Epithelial cell of prostate (primary cell): ENCODE measurements at regions not wholly inside any gene's neighbourhood (a gene's known extent, or its start where the extent isn't known, plus 50 kb on each side); places are given as distances from the start of the nearest gene placed in this dataset.
"Not testable (repeated sequence)": the region's sequence is repeated elsewhere in the genome, so short reads cannot be mapped to it uniquely, and the experiment has no call there.

Experiments used
- DNase-seq: peaks from one replicate; pipeline ENCODE4 v3.0.0-alpha.2; 2011; ENCODE audit warnings: low read depth, low spot score
- H3K27ac ChIP-seq: fragments of 450-650 bp; 2 replicates; pipeline ENCODE4 v1.5.1; 2017; ENCODE audit warnings: mild to moderate bottlenecking

- no peak overlapping the region for H3K27ac ChIP-seq
- DNase-seq = no peak
Observed at GRCh38 chr1:184889902-184890301, 84.4 kb downstream of the NIBAN1 start.

- H3K27ac ChIP-seq = no peak overlapping the region
- DNase-seq = no peak
Observed at GRCh38 chr1:184889166-184889565, 85.1 kb downstream of the NIBAN1 start.

- H3K27ac ChIP-seq = no peak overlapping the region
- no peak for DNase-seq
Observed at GRCh38 chr1:184888505-184888904, 85.8 kb downstream of the NIBAN1 start.

DNA sequence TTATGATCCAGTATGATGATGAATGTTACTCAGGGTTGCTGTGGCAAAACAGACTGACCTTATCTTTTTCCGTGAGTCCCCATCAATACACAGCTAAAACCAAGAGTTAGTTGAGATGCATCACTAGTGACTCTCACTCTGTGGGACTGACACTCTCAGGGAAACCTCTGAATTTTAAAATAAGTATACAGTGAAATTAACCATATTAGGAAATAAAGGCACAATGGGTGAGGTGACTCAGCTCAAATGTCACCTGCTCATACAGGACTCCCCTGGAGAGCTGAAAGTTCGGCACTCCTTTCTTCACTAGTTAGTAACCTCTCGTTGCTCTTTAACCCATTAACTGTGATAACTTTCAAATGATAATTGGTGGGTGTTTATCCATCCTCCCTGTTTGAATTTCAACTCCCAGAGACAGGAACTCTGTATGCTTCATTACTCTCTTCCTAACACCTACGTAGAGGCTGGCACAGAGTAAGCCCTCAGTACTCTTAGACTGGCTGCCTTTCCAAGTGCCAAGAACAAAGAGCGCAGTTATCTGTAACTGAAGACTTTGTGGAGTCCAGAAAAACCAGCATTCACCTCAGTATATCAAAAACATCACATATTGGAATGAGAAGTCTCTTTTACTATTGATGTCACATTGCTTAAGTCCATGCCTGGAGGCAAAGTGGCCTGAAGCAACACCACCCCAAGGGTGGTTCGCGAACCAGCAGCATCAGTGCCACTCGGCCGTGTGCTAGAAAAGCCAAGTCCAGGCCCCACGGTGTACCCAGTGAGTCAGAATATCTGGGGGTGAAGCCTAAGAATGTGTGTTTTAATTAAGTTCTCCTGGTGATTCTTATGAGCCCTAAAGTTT is 91.1 kb downstream of the NIBAN1 start:
- no peak for DNase-seq
- H3K27ac ChIP-seq = no peak overlapping the region

- H3K27ac ChIP-seq = no peak overlapping the region
- DNase-seq = no peak
Observed at GRCh38 chr1:184881941-184882913, 92.1 kb downstream of the NIBAN1 start.

- no peak for DNase-seq
- H3K27ac ChIP-seq = no peak overlapping the region
Observed at GRCh38 chr1:184879876-184880557, 94.3 kb downstream of the NIBAN1 start.

DNA sequence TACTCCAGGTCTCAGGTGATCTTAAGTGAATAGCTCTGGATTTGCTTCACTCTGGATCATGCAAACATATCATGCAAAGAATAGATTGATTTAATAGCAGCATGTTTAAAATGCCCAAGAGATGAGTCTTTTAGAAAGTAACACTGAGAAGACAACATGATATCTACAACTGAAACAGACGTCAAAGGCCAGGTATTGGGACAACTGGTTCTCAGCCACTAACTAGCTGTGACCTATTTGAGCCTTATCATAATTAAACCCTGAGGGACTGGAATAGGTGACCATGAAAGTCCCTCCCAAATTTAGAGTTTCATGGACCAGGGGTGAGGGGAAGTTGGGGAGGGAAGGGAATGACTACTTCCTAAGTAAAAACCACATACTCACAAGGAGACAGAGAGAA is 95.7 kb downstream of the NIBAN1 start:
- no peak for DNase-seq

GRCh38 chr1:184878002-184878401 is 96.3 kb downstream of the NIBAN1 start:
- no peak for DNase-seq
- H3K27ac ChIP-seq = no peak overlapping the region

More for the DNA sequence above, 95.7 kb downstream of the NIBAN1 start:
- no peak overlapping the region for H3K27ac ChIP-seq

DNA sequence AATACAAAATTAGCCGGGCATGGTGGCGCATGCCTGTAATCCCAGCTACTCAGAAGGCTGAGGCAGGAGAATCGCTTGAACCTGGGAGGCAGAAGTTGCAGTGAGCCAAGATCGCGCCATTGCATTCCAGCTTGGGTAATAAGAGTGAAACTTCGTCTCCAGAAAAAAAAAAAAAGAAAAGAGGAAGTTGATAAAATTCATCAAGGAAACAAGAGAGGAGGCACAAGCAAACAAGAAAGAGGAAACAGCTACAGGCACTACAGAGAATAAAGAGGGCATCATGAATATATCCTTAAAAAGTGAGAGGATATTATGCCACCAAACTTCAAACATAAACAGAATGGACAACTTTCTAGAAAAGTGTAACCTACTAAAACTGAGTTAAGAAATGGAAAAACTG is 98.3 kb downstream of the NIBAN1 start:
- DNase-seq, H3K27ac ChIP-seq: not testable (repeated sequence)

- DNase-seq = no peak
- H3K27ac ChIP-seq = no peak overlapping the region
Observed at GRCh38 chr1:184875218-184875617, 99.1 kb downstream of the NIBAN1 start.

- DNase-seq = no peak
- H3K27ac ChIP-seq = no peak overlapping the region
Observed at GRCh38 chr1:184870319-184870718, 104.0 kb downstream of the NIBAN1 start.

- peak overlapping the region; percentile 42 for H3K27ac ChIP-seq
- DNase-seq = no peak
Observed at GRCh38 chr1:184867866-184868689, 106.2 kb downstream of the NIBAN1 start.

DNA sequence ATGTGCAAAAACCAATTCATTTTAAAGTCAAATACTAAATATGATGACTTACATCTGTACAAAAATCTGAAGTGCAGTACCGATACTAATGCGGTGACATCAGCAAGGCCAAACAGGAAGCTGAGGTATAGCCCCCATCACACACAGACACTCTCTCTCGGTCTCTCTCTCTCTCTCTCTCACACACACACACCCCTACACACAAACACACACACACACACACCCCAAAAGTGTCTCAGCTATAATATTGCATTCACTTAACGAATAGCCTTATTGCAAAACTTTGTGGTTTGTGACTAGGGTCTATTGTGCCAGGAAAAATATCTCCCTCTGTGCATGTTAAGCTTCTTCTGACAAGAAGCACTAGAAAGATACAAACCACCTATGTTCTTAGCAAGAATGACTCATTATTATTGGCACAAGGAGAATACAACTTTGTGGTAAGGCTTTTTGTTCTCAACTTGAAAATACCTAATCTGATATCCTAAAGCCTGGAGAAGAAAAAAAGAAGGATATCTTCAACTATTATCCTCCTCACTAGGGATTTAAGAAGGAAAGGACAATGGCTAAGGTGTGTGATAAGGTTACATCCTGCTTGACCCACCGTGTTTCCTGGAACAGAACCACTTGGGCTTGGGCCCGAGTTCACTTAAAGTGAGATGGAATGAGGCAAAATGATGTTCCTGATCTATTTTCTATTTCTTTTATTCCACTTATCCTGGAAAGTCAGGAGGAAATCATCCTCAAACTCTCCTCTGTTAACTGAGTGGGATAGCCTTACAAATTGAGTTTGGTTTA is 107.1 kb downstream of the NIBAN1 start:
- peak; percentile 90 for DNase-seq
- H3K27ac ChIP-seq = peak overlapping the region; percentile 42

DNA sequence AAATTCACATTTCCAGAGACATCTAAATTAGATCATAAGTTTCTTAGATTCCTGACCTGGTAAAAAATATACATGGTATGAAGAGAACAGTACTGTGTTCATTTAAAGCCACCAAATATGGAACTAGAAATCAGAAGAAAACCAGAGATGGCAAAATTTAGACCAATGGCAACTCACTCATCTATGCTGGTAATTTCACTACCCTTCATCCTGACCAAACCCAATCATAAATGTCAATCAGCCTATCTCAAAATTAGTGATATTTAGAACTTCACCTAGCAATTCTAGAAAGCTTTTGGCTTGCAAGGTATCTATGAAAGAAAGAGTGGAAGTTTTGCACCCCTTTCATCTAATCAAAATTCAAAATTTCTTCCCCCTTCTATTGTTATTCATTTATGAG is 107.7 kb downstream of the NIBAN1 start:
- peak overlapping the region; percentile 42 for H3K27ac ChIP-seq

DNA sequence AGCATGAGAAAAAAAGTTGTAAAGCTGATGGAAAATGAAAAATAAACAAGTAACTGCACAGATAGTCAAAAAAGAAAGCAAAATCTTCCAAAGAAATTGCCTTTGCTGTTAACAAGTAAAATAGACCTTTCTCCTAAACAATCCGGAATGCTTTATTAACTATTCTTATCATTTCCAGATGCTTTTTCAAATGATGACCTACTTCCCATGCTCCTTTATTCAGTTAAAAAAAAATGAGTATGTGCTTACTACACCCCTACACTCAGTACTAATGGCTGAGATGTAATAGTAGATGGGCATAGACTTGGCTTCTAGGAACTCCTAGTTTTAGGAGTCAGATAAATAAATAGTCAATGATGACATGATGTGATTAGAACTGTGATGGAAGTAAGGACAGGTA is 108.5 kb downstream of the NIBAN1 start:
- no peak overlapping the region for H3K27ac ChIP-seq
- no peak for DNase-seq

More for the DNA sequence above, 107.7 kb downstream of the NIBAN1 start:
- DNase-seq = no peak

DNA sequence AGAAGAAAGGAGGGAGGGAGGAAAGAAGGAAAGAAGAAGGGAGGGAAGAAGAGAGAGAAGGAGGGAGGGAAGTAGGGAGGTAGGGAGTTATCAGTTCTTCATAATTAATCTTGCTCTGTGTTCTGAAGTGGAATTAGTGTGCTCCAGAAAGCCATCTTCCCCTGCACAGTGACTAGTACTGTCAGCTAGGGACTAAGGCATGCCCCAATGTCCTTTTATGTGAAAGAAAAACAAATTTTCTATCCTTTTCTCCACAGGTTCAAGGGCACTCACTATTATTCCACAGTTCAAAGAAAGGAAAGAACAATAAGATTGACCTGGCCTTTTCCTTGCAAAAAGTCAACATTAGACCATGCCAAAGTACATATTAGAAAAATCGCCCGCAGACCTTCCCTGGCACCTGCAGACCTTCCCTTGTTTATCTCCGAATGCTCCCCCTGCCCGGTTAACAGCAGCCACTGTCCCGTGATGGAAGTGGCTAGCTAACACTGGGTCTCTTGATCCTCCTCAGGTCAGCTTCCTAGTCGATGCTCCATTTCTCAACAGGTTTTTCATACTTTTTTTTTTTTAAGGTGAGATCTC is 107.2 kb upstream of the EDEM3 start:
- no peak overlapping the region for H3K27ac ChIP-seq
- DNase-seq = no peak

DNA sequence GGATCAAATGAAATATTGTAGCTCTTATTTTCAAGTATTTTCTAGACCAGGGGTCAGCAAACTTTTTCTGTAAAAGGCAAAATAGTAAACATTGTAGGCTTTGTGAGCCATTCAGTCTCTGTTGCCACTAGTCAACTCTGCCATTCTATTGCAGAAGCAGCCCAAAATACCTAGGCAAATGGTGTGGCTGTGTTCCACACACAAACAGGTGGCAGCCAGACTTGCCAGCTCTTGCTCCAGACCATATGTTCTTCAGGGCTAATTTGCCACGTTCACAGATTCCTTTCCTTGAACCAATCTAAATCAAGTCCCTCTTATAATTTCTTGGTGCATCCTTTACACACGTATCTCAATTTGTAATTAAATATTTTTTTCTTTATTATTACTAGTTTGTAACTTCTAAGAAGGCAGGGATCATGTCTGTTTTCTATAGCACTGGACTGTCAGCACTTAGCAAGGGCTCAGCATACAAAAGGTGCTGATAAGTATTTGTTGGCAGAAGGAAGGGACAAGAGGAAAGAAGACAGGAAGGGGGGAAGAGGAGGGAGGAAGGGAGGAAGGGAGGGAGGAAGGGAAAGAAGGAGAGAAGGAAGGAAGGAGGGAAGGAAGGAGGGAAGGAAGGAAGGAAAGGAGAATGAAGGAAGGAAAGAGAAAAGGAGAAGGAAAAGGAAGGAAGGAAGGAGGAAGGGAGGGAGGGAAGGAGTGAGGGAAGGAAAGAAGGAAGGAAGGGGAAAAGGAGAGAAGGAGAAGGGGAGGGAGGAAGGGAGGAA is 106.5 kb upstream of the EDEM3 start:
- no peak overlapping the region for H3K27ac ChIP-seq
- no peak for DNase-seq

- no peak overlapping the region for H3K27ac ChIP-seq
- DNase-seq = no peak
Observed at GRCh38 chr1:184860535-184860934, 105.9 kb upstream of the EDEM3 start.
